GM04504 (cell line): ENCODE measurements at regions not wholly inside any gene's neighbourhood (a gene's known extent, or its start where the extent isn't known, plus 50 kb on each side); places are given as distances from the start of the nearest gene placed in this dataset.
"Not testable (repeated sequence)": the region's sequence is repeated elsewhere in the genome, so short reads cannot be mapped to it uniquely, and the experiment has no call there.

Experiments used
- DNase-seq: peaks from one replicate; pipeline ENCODE4 v3.0.0-alpha.2; 2012; ENCODE audit warnings: low read depth

GRCh38 chr5:82952326-82952725, 124.9 kb downstream of the TMEM167A start:
- no peak for DNase-seq

GRCh38 chr5:82944267-82944666, 132.9 kb downstream of the TMEM167A start:
- not testable (repeated sequence) for DNase-seq

GRCh38 chr5:82942083-82942881, 134.9 kb downstream of the TMEM167A start:
- no peak for DNase-seq

DNA sequence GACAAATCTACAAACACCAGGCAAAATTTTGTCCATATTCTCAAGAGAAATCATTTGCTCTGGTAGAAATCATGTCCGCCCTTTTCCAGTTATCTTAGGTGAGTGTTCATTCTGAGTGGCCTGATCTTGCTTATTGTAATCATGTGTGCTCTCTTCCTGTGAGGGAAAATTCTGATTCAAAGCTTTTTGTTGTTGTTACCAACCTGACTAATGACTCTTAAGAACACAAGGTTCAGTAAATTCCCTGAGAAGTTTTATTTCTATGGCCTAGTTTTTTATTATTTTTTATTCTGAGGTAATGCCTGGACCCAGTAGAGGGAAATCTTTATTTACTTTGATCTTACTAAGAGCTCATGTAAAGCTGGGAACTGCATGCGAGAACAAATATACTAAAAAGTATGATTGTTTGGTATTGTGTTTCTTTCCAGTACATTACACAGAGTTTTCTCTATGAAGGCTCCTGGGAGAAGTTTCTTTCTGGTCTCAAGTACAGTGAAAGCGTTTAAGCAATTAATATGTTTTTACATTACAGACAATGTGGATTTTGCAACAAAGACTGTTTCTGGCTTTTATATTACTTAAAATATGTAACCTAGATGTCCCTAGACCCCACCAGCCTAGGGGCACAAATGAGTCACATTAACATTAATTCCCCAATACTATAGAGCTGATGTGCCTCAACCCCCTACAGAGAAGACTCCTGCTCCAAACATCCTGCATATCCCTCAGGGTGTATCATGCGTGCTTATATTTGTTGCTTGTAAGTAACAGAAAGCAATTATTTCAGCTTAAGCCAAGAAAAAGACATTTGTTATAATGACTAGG, 138.1 kb downstream of the TMEM167A start:
- DNase-seq: no peak

DNA sequence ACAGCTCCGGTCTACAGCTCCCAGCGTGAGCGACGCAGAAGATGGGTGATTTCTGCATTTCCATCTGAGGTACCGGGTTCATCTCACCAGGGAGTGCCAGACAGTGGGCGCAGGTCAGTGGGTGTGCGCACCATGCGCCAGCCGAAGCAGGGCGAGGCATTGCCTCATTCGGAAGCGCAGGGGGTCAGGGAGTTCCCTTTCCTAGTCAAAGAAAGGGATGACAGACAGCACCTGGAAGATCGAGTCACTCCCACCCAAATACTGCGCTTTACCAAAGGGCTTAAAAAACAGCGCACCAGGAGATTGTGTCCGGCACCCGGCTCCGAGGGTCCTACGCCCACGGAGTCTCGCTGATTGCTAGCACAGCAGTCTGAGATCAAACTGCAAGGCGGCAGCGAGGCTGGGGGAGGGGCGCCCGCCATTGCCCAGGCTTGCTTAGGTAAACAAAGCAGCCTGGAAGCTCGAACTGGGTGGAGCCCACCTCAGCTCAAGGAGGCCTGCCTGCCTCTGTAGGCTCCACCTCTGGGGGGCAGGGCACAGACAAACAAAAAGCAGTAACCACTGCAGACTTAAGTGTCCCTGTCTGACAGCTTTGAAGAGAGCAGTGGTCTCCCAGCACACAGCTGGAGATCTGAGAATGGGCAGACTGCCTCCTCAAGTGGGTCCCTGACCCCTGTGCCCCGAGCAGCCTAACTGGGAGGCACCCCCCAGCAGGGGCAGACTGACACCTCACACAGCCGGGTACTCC, 144.5 kb downstream of the TMEM167A start:
- DNase-seq: not testable (repeated sequence)

- no peak for DNase-seq
Measured at GRCh38 chr5:82931110-82931509, 146.1 kb downstream of the TMEM167A start.

- DNase-seq: no peak
Measured at GRCh38 chr5:82925061-82925411, 152.2 kb downstream of the TMEM167A start.

DNA sequence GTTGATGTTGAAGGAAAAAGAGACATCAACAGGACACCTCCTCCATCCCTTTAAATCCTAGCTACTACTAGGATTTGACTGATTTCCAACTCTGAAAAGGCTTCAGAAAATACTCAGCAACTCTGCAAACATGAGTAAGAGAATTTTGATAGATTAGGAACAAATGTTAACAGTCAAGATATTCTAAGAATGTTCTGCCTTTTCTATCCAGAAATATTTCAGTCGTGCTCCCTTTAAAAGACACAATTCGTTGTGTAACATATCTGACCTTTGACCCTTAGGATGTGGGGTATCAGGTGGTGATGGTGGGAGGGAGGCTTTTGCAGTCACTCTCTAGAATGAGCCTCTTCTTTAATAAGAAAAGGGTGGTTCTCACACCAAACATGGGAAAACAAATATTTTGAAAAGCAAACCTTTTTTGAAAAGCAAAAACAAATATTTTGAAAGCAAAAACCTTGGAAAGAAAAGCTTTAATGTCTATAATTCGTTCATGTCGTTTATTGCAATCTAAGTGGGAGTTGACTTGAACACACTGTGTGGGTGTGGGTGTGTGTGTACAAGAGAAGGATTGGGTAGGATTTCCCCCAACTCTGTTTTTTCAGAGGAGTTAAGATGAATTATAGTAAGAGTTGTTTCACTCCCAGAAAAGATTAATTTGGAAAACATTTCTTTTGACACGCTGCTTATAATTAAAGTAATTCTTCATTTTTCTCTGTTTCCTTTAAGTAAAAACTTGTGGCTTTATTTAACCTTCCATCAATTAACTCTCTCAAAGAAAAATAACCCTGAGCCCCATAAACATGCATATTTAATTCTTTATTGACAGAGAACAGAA, 152.8 kb downstream of the TMEM167A start:
- DNase-seq: no peak

DNA sequence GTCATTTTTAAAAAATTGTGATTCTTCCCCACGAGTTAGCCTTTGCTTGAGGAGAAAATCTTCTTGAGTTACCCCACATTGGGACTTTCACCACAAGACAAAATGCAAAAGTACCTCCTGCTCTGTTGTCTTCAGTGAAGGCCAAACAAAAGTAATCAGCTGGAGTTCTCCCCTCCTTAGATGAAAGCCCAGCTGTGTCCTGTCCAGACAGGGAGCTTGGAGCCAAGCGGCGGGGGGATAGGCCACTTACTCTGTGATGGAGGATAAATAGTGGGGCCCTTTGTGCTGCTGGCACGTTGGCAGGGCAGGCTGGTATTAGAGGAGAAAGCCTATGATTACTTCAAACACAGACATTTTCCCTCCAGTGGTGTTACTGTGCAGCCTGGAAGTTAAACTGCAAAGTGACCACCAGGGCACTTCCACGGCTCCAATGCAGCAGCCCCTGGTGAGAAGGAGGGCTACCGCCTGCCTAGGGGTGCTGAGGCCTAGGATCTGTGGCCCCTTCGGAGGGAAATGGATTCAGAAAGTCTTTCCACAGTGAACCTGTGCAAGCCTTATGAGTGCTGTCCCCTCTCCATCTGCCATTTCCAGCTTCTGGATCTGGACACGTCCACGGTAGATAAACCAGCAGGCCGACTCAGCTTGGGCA, 155.0 kb downstream of the TMEM167A start:
- DNase-seq: no peak

DNA sequence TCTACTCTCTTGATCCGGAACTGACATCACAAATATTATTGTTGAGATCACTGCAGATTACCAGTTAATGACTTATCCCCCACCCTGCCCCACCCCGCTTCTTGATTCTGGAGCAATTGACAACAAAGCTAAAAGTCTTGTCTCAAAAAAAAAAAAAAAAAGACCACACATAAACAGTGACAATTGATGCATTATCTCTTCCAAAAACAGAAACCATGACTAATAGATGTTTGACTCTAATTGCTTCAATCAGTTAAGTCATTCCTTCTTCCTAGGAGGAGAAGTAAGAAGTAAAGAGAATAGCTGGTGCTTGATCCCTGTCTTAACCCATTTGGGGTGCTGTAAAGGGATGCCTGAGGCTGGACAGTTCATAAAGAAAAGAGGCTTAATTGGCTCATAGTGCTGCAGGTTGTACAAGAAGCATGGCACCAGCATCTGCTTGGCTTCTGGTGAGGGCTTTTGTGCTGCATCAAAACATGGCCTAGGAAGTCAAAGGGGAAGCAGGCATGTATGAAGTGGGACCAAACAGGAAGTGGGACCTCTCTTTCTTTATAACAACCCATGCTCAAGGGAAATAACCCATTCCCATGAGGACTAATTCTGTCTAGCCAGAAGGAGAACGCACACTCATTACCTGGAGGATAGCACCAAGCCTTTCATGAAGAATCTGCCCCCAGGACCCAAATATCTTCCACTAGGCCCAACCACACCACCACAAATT, 158.7 kb downstream of the TMEM167A start:
- no peak for DNase-seq

- DNase-seq: no peak
Measured at GRCh38 chr5:82917584-82917983, 159.6 kb downstream of the TMEM167A start.

DNA sequence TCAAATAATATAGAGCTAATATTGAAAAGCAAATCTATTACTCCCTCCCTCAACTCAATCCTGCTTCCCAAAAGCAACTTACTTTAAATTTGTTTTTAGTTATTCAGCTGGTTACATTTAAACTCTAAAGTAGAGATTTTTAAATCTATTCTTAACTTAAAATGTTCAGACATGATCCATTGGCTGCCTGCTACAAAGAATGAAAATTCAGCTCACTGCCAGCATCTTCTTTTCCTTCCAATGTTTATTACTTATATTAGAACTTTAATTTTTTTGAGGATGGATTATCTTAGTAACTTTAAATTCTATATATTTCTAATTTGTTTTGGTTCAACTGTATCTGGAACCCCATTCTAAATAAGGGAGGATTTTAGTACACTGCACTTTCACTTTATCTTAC, 163.2 kb downstream of the TMEM167A start:
- DNase-seq: no peak

DNA sequence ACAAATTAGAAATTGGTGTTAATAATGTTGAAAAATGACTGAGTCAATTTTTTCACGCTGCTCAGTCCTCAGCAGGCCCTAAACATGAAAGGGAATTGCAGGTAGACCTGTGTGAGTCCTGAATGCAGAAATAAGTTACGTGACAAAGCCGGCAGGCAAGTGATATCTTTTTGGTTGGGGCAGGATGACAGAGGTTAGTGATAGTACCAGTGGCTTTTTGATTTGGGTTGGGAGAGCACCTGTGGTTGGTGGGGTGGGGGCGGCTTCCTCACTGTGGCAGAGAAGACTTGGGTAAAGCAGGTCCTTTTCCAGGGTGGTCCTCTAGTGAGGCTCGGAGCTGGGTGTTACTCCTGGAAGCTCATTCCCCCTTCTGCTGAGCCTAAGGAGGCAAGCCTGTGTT, 164.7 kb downstream of the TMEM167A start:
- DNase-seq: no peak

GRCh38 chr5:82911910-82912309, 165.3 kb downstream of the TMEM167A start:
- no peak for DNase-seq

DNA sequence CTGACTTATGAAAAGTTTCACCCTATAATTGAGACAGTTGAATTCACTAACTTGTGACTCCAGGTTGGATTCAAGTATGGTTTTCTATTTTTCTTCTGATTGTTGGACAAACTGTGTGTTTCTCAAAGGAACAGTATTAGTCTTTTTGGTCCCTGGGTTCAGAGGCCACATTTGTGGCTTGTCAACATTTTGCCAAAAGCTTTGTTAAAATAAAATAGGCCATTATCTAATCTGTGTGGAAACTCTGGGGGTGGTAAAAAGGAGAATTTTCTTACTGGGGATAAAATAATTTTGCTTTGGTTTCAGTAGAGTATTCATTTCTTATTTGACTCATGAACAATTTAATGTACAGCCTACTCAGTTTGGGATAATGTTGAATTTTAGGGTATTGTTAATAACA, 166.3 kb downstream of the TMEM167A start:
- no peak for DNase-seq

DNA sequence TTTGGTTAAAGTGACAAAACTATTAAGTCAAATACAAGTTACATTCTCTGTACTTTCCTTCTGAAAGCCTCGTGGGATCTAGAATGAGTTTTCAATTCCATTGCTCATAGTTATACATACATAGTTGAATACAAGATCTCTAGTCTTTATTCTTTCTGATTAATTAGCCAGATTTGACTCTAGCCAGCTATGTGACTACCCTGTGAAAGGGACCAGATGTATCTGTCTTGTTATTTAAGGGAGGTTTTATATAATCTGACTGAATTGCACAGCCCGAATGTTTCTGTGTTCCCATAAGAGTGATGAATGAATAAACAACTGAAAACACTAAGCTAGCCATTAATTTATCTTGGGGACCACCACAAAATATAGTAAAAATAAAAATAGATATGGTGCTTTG, 166.7 kb downstream of the TMEM167A start:
- DNase-seq: no peak

GRCh38 chr5:82909771-82910170, 167.4 kb downstream of the TMEM167A start:
- DNase-seq: no peak

- DNase-seq: no peak
Measured at GRCh38 chr5:82905986-82906385, 171.2 kb downstream of the TMEM167A start.

DNA sequence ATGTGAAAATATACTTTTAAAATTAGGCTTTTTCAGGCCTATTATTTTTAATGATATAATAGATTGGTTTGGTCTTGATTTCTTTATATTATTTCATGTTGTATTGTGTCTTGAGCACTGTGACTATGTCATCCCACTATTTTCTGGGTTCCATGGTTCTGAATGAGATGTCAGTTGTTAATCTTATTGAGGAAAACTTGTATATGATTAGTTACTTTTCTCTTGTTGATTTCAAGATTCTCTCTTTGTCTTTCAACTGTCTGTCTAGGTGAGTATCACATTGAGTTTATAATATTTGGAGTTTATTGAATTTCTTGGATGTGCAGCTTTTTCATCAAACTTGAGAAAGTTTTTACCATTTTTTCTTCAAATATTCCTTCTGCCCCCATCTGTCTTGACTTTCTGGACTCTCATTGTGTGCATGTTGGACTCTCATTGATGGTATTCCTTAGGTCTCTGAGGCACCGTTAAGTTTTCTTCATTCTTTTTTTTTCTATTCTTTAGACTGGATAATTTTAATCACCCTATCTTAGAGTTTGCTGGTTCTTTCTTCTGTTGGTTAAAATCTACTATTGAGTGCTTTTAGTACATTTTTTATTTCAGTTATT, 175.8 kb downstream of the TMEM167A start:
- DNase-seq: no peak

GRCh38 chr5:82894716-82895115, 182.5 kb downstream of the TMEM167A start:
- DNase-seq: no peak
